Hematopoietic multipotent progenitor cell treated with erythropoietin and hydrocortisone succinate and interleukin-3 and kit ligand, for 4 days (in vitro differentiated cells): ENCODE measurements at regions not wholly inside any gene's neighbourhood (a gene's known extent, or its start where the extent isn't known, plus 50 kb on each side); places are given as distances from the start of the nearest gene placed in this dataset.
"Not testable (repeated sequence)": the region's sequence is repeated elsewhere in the genome, so short reads cannot be mapped to it uniquely, and the experiment has no call there.

Experiments used
- DNase-seq: peaks from one replicate; pipeline ENCODE4 v3.0.0-alpha.2; 2015

GRCh38 chrX:1906028-1906427 lies 291.2 kb downstream of the ASMT start:
- DNase-seq = no peak

- not testable (repeated sequence) for DNase-seq
These were observed 294.1 kb downstream of the ASMT start for GRCh38 chrX:1908996-1909395.

- peak; percentile 15 for DNase-seq
These were observed 294.8 kb downstream of the ASMT start for GRCh38 chrX:1909419-1910206.

- DNase-seq = no peak
These were observed 295.3 kb downstream of the ASMT start for GRCh38 chrX:1910207-1910470.

- DNase-seq = peak; percentile 50
These were observed 296.7 kb downstream of the ASMT start for GRCh38 chrX:1911401-1912128.

- DNase-seq = no peak
These were observed 297.3 kb downstream of the ASMT start for GRCh38 chrX:1912193-1912592.

- peak; percentile 19 for DNase-seq
These were observed 299.9 kb downstream of the ASMT start for GRCh38 chrX:1914606-1915365.

GRCh38 chrX:1918780-1919179 lies 303.9 kb downstream of the ASMT start:
- no peak for DNase-seq

- DNase-seq = no peak
These were observed 310.2 kb downstream of the ASMT start for GRCh38 chrX:1925053-1925481.

- DNase-seq = no peak
These were observed 313.9 kb downstream of the ASMT start for GRCh38 chrX:1928805-1929204.

- DNase-seq = no peak
These were observed 317.4 kb downstream of the ASMT start for GRCh38 chrX:1932231-1932630.

GRCh38 chrX:1933964-1934363 lies 319.1 kb downstream of the ASMT start:
- DNase-seq = no peak

GRCh38 chrX:1935805-1936204 lies 320.9 kb downstream of the ASMT start:
- peak; percentile 39 for DNase-seq

GRCh38 chrX:1938190-1938589 lies 323.3 kb downstream of the ASMT start:
- no peak for DNase-seq

- no peak for DNase-seq
These were observed 326.5 kb downstream of the ASMT start for GRCh38 chrX:1941321-1941720.

GRCh38 chrX:1945879-1946278 lies 331.0 kb downstream of the ASMT start:
- no peak for DNase-seq

- no peak for DNase-seq
These were observed 332.1 kb downstream of the ASMT start for GRCh38 chrX:1946974-1947373.
